Activated CD4-positive, alpha-beta T cell treated with anti-CD3 and anti-CD28 coated beads, Interleukin-2, amount 50 U/mL, for 1 hour (primary cell): ENCODE measurements at regions not wholly inside any gene's neighbourhood (a gene's known extent, or its start where the extent isn't known, plus 50 kb on each side); places are given as distances from the start of the nearest gene placed in this dataset.
"Not testable (repeated sequence)": the region's sequence is repeated elsewhere in the genome, so short reads cannot be mapped to it uniquely, and the experiment has no call there.

Experiments
- DNase-seq: peaks from one replicate; pipeline ENCODE4 v3.0.0-alpha.2; 2020

DNA sequence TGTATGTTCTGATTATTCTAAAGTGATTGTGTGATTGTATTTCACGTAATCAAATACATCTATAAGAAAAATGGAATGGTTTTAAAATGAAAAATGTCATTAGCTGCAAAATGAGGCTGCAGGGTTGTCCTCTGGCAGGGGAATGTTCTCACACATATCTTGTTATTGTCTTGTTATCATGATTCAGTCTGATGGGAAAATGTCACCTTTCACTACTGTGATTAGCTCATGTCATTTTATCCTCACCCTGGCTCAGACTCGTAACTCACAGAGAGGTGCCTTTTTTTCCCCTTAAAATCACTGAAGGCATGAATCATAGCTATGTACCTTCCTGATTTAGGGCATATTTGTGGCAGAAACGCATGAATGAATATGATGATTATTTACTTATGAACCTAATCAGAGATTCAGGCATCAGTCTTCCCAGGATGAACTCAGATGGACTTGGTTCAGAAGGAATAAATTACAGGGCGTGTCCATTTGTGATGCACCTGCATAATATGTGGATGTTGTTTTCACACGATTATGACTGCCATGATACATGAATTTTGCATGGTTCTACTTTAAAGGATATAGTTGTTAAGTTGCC lies 1339.2 kb downstream of the AACS start:
- DNase-seq, result no peak

DNA sequence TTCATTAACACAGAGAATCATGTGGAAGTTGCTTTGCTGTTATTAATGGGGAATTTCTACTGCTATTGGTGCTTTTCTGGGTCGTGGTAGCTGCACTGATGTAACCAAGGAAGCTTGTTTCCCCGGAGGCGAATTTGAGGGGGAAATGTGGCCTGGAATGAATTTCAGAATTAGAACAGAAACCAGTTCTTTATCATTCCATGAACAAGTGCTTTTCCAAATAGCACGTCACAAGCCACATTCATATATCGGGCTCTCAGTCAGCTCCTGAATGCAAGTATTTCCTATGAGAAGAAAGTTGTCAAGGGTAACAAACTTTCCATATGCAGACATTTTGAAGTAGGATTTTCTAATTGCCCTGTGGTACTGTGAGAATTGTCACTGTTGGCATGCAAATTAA lies 1353.2 kb downstream of the AACS start:
- no peak for DNase-seq

DNA sequence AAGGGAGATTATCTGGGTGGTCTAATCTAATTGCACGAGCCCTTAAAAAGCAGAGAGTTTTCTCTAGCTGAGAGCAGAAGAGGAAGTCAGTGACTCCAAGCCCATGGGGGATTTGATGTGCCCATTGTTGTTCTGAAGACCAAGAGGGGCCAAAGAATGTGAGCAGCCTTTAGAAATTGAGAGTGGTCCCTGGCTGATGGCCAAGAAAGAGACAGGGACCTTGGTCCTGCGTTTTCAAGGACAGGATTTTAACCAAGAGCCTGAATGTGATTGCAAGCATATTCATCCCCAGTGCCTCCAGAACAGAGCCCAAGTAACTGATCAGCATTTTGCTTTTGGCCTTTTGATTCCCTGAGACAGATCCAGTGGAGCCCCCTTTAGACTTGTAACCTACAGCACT lies 1353.9 kb downstream of the AACS start:
- no peak for DNase-seq

DNA sequence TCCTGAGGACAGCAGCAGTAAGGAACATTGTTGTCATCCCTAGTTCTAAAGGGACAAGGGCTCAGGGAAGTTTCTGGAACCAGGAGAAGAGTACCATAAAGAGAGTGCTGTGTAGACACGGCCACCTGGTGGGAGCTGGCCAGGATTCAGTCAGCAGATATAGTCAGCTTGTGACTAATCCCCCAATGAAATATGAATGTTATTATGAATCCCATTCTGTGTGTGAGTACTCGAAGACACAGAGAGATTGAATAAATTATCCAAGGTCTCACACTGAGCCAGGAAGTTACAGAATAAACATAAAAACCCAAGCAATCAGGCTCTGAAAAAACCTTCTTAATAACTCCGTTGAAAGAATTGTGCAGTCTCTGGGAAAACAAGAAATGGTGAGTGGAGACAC lies 1359.5 kb downstream of the AACS start:
- no peak for DNase-seq

DNA sequence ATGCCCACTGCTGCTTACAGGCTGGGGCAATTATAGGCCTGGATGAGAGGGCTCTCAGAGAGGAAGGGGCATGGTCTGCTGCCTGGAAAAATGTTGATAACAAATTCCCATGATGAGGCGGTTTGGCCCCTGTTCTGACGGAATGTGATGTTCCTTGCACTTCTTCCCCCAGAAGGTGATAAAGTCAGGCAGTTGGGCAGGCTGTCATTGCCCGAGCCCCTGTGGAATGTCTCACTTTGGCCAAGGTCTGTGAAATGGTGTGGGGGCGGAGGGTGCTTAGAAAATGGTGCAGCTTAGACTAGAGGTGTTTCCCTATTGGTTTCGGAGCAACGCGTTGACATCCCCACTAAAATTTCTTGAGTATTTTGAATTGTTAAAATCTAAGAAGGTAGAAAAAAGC lies 1360.0 kb downstream of the AACS start:
- no peak for DNase-seq

DNA sequence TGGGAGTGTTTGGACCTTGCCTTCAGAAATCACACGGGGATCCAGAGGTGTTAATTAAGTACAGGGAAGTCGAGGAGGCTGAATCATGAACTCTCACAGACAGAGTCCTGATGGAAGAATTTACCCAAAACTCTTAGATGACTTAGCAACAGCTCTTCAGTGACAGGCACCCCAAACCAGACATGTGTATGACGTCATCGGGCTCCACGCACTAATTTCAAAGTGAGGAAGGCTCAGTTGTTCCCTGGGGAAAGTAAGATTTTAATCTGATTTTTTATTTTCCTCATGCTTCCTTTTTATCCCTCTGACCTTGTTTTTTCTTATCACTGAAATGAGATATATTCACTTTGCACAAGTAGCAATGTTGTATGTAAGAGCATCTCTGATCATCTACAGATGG lies 1363.5 kb downstream of the AACS start:
- DNase-seq, result no peak

DNA sequence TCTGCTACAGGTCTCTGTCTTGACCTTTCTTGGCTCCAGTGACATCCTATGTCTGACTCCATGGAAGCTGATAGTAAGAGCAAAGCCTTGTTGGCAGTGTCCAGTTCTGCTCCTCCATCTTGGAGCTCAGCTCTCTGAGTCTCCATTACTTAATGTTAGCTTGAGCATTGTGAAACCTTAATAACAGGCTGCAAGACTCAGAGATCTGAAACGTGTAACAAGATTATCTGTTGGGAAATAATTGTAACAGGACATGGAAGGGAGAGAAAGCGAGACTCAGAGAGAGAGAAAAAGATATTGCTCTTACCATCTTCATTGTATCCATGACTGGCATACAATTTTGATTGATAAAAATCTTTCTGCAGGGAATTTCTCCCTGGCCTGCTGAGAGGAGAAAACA lies 1365.7 kb downstream of the AACS start:
- DNase-seq, result no peak

DNA sequence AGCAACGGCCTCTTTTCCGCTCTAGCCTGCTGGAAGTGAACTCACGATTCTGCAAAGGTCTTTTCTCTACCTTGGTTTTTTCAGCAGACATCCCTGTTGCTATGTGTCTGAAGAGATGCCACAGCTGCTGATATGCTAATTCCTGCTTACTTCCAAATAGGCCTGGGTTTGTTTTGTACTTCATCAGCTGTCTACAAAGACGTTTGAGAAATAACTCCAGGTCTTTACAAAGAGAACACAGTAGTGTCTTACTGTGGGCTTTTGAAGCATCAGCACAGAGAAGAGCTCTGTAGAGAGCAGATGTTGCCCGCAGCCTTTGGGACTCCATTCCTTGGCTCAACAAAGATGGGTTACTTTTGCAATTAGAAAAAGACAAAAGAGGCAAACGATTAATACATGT lies 1366.5 kb downstream of the AACS start:
- DNase-seq, result no peak

DNA sequence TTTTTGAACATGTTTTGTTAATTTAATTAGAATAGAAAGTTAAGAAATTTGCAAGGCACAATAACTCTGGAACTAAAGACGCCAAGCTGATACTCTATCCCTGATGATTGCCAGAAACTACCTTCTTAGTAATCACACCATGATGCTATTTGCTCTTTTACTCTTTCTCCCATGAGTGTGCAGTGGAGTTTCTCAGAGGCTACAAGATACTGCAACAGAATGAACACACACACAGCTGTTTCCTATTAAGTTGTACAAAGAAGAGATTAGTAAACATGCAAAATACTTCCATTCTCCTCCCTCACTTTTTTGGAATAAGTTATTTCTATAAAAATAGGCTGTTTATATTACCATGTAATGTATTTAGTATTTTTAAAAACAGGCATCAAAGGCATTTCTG lies 1367.5 kb downstream of the AACS start:
- no peak for DNase-seq

DNA sequence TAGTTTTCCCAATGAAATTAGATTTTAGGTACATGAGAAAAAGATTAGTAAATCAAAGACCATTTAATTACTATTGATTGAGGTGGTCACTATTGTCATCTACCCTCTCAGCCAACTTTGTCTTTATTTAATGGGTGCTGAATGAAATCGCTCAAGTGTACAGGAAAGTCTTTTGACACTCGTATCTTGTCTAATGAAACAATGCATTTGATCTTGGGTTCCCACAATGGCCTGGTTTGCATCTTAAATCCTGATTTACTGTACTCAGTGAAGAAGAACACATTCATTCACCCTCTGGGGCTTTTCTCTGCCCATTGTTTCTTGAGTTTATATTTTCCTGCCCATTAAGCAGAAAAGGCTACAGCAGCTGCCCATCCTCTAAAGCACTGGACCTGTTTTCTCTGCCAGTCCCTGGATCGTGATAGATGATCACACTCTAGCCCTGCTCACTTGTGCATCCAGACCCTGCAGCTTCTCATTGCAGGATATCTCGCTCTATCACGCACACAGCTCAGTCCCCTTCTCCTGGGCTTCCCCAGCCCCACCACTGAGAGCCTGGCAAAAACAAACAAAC lies 1369.3 kb downstream of the AACS start:
- no peak for DNase-seq

DNA sequence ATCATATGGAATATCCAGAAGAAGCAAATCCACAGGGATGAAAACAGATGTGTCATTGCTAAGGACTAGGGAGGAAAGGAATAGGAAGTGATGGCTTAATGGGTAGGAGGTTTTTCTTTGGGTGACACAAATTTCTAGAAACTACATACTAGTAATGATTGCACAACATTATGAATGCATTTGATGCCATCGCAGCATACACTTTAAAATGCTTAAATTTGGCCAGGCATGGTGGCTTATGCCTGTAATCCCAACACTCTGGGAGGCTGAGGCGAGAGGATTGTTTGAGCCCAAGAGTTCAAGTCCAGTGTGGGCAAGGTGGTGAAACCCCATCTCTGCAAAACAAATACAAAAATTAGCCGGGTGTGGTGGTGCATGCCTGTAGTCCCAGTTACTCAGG lies 1370.8 kb downstream of the AACS start:
- DNase-seq, result no peak

DNA sequence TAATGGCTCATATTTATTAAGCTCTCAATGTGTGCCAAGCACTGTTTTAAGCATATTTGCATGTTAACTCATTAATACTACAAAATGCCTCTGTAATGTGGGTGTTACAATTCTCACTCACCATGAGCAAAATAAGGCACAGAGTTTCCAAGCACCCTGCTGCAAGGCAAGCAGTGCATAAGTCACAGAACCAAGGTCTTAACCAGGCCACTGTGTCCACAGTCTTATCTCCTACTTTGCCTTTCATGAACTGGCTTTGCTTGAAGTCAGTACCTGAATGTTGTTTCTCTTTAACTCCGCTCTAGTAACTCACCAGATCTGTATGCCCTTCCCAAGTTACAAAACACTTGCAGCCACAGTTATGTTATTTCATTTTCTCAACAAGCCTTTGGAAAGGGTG lies 1372.7 kb downstream of the AACS start:
- no peak for DNase-seq

DNA sequence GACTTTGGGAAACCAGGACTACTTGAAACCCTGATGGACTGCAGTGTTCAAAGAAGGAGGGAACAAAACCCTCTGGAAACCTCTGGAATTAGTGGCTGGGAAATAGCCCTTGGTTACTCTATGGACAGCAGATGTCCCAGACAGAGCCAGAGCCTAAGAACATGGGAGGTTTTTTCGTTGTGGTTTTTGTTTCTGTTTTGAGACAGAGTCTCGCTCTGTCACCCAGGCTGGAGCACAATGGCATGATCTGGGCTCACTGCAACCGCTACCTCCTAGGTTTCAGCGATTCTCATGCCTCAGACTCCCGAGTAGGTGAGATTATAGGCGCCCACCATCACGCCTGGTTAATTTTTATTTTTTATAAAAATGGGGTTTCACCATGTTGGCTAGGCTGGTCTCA lies 1378.7 kb downstream of the AACS start:
- DNase-seq, result no peak

DNA sequence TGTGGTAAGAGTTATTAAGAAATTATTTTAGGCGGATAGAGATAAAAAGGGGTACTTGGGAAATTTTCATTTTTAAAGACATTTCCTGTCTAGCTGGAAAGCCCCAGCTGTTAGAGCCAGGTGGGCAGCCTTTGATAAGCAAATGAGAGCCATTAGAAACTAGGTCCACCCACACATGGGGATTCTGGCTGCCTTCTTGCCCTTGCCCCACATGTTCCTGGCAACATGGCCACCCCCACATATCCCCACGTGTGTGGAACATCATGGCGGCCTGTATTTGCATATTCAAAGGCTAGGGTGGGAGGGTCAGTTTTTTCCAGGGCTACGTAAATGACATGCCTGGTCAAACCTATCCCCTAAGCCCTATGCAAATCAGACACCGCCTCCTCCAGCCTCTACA lies 1382.1 kb downstream of the AACS start:
- no peak for DNase-seq

DNA sequence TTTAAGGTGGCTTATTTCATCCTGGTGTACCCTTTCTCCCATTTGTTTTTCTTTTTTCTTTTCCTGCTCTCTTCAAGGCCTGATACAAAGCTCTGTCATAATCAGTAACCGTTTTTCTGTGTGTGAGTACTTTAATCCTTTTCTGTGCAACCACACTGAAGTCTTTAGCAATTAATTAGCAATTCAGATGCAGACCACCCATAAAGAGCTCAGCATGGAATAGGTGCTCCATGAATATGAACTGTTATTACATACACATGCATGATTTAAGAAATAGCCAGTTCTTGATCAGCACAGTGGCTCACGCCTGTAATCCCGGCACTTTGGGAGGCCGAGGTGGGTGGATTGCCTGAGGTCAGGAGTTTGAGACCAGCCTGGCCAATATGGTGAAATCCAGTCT lies 1386.6 kb downstream of the AACS start:
- no peak for DNase-seq

DNA sequence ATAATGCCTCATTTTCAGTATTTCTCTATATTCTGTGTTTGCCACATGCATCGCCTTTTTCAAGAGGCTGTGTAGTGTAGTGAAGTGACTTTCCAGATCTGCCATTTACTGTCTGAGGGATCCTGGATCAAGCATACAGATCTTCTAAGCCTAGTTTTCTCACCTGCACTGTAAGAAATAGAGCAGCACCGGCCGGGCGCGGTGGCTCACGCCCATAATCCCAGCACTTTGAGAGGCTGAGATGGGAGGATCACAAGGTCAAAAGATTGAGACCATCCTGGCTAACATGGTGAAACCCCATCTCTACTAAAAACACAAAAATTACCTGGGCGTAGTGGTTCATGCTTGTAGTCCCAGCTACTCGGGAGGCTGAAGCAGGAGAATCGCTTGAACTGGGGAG lies 1387.5 kb downstream of the AACS start:
- not testable (repeated sequence) for DNase-seq

DNA sequence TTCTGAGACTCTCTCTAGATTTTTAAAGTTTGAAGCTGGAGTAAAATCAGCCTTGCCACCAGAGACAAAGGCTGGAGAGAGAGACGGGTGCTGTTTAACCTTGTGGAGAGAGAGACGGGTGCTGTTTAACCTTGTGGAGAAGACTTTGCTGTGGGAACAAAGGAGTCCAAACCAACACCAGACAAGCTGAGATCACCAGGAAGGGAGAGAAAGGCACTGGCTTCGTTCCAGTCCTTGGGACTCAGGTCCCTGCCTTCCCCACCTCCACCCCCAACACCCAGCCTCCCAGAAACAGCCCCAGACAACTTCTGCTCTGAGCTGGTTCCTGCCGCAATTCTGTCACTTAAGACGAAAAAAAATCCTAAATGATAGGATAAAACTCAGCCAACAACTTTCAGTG lies 1389.3 kb downstream of the AACS start:
- DNase-seq, result no peak

DNA sequence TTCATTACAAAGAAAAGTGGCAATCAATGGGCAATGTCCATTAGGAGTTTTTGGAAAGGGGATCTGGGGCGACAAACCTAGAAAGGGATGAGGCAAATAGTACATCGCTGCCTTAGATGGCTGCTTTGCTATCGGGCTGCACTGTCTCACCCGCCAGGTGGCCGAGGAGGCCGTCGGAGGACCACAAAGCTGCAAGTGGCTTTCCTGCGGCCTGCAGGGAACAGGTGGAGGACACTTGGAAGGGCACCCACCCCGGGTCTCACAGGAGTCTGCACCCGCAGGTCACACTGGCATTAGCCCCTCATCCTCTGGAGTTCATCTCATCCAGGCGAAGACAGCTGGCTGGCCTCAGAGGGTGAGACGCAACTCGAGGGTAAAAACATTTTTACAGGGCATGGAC lies 1392.5 kb downstream of the AACS start:
- no peak for DNase-seq

DNA sequence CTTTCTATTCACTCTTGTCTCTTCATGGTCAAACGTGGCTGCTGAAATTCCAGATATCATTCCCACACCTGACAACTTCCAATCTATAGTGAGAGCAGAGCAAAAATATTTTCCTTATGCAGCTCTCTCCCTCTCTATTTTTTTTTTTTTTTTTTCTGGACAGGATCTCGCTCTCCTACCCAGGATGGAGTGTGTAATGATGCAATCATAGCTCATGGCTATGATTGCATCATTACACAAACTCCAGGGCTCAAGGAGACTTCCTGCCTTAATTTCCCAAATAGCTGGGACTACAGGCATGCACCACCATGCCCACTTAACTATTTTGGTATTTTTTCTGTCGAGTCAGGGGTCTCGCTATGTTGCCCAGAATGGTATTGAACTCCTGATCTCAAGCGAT lies 1398.9 kb downstream of the AACS start:
- DNase-seq, result no peak

DNA sequence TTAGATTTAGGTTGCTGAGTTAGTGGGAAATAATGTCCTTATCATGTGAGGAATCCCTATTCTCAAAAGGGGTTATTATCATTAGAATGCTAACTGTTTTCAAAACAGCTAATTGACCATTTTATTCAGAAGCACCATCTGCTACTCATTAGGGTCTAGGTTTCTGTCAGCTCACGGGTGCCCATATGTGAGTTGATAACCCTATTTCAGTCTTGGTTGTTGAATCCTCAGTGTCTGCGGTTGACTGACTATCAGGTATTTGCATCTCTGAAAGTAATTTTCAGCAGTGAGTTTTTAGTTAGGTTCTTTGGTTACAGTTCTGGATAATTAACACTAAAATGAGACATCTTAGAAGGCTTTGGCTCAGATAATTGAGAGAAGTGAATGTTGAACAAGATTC lies 1404.0 kb downstream of the AACS start:
- no peak for DNase-seq

DNA sequence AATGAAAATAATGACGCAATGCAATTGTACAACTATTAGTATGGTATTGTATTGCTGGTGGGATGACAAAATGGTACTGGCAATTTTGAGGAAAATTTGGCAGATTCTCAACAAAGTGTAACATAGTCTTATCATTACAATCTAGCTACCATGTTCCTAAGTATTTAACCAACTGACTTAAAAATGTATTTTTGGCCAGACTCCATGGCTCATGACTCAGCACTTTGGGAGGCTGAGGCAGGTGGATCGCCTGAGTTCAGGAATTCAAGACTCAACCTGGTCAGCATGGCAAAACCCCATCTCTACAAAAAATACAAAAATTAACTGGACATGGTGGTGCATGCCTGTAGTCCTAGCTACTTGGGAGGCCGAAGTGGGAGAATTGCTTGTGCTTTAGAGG lies 1409.5 kb downstream of the AACS start:
- no peak for DNase-seq

DNA sequence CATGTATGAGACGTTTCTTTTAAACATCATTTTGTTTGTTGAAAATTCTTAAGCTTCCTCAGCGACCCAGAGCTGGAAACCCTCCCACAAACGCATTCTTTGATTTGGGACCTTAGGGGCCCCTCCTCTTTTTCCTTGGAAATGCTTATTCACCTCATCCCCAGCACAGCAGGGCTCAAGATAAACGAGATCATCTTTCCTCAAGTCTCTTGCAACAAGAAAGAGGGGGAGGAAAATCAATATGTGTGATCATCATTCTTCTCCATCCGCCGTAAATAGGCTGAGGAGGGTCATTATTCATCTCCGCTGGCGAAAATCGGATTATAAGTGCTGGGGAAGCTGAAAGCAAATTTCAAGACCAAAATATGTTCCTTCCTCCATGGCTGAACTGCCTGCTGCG lies 1415.2 kb downstream of the AACS start:
- DNase-seq, result no peak

DNA sequence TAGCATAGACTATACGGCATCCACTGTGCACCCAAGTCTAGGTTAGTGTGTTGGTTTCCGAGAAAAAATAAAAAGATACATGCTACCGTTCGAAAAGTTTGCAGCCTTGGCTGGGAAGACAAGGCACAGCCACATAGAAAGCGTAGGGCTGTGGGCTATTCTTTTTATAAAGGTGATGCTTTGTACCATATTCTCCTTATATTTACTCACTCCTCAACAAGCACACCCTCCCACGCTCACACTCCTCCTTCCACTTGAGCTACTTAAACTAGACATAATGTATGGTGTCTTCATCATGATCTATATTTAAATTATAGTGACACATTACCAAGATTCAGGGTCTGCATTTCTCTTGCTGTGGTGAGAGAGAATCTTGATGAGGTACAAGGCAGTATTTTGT lies 1416.5 kb downstream of the AACS start:
- no peak for DNase-seq

DNA sequence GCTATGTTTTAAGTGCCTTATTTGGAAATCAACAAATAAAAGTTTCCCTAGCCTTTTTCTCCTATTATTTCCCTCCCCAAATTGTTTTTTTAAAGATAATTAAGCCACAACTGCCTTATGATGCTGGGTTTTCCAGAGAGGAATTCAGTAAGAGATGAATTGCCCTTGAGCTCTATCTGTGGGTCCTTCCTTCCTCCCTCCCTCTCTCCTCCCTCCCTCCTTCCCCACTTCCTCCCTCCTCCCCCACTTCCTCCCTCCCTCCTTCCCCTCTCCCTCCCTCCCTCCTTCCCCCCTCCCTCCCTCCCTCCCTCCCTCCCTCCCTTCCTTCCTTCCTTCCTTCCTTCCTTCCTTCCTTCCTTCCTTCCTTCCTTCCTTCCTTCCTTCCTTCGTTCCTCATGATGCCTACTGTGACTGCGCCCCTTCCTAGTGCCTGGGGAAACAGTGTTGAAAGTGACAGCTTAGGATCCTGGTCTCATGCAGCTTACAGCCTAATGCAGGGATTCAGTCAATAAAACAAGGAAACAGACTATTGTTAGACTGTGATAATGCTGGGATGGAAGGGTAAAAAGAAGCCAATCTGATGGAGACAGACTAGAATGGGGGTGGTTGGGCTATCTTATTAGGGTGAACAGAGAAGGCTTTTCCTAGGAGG lies 1417.1 kb downstream of the AACS start:
- DNase-seq, result no peak
